H1 (cell line): ENCODE measurements at regions not wholly inside any gene's neighbourhood (a gene's known extent, or its start where the extent isn't known, plus 50 kb on each side); places are given as distances from the start of the nearest gene placed in this dataset.

Source experiments
- CTCF ChIA-PET: fragments of 300-600 bp; sonication (Branson Sonifier 250); formaldehyde crosslinking; loops from one replicate; lab custom pipeline; 2021; ENCODE audit not compliant: partially characterized antibody; lab: Charles Lee
- POLR2A ChIA-PET: fragments of 300-600 bp; sonication (Branson Sonifier 250); formaldehyde crosslinking; loops from one replicate; lab custom pipeline; 2021; ENCODE audit warnings: inconsistent platforms; ENCODE audit not compliant: partially characterized antibody; lab: Charles Lee
- DNase-seq, 2 experiments: peaks; one replicate each; pipeline versions ENCODE4 v3.0.0 to v3.0.0-alpha.2; 2010 to 2022; ENCODE audit warnings: low spot score in 2 of 2, low read depth in 1 of 2, mixed read lengths in 1 of 2
- FAIRE-seq: peaks from 2 replicates; lab custom pipeline; 2011; peaks lifted over from hg19 to GRCh38; lab: Jason Lieb, UNC
- H2AFZ ChIP-seq: 2 replicates; pipeline ENCODE4 v1.8.1; 2012; ENCODE audit warnings: low read length, inconsistent platforms
- H2AK5ac ChIP-seq: 2 replicates; pipeline ENCODE4 v1.6.1; 2013; ENCODE audit warnings: low read depth, low read length
- H2BK120ac ChIP-seq: replicated peaks from 2 replicates; pipeline ENCODE3; 2013; ENCODE audit warnings: low read depth, low read length, inconsistent platforms
- H2BK12ac ChIP-seq: 2 replicates; pipeline ENCODE4 v1.6.1; 2013; ENCODE audit warnings: low read depth, low read length
- H2BK15ac ChIP-seq: 2 replicates; pipeline ENCODE4 v1.6.1; 2013; ENCODE audit warnings: low read length
- H2BK20ac ChIP-seq: 2 replicates; pipeline ENCODE4 v1.6.1; 2013; ENCODE audit warnings: low read length
- H2BK5ac ChIP-seq: 2 replicates; pipeline ENCODE4 v1.6.1; 2013; ENCODE audit warnings: low read depth, low read length
- H3K14ac ChIP-seq: 2 replicates; pipeline ENCODE4 v1.6.1; 2013; ENCODE audit warnings: inconsistent platforms; ENCODE audit not compliant: insufficient read length
- H3K18ac ChIP-seq: 2 replicates; pipeline ENCODE4 v1.6.1; 2013; ENCODE audit warnings: low read length; ENCODE audit errors: extremely low read depth
- H3K23ac ChIP-seq: 2 replicates; pipeline ENCODE4 v1.6.1; 2013; ENCODE audit warnings: inconsistent platforms; ENCODE audit not compliant: insufficient read length
- H3K23me2 ChIP-seq: 2 replicates; pipeline ENCODE4 v1.6.1; 2013; ENCODE audit warnings: low read depth, low read length
- H3K27ac ChIP-seq: 2 replicates; pipeline ENCODE4 v1.6.1; 2011; ENCODE audit warnings: low read depth, low read length, inconsistent platforms
- H3K27me3 ChIP-seq, 4 experiments: replicated peaks in 1 of 4; 1 replicate in 1 of 4; 2 replicates in 3 of 4; pipeline versions ENCODE4 v1.6.1 to v1.8.1; 2011 to 2013; ENCODE audit warnings: low read length in 3 of 4, mild to moderate bottlenecking in 3 of 4, inconsistent platforms in 2 of 4, mixed read lengths in 2 of 4, moderate library complexity in 1 of 4; ENCODE audit not compliant: control insufficient read depth in 3 of 4, insufficient read depth in 3 of 4; ENCODE audit errors: extremely low read depth in 1 of 4
- H3K36me3 ChIP-seq, 4 experiments: 2 replicates each; pipeline versions ENCODE4 v1.6.1 to v1.8.1; 2011 to 2013; ENCODE audit warnings: mild to moderate bottlenecking in 4 of 4, low read length in 3 of 4, moderate library complexity in 2 of 4, control low read depth in 1 of 4, inconsistent platforms in 1 of 4; ENCODE audit not compliant: insufficient read depth in 4 of 4, control insufficient read depth in 2 of 4
- H3K4ac ChIP-seq: replicated peaks from 2 replicates; pipeline ENCODE3; 2013; ENCODE audit warnings: low read length, low read depth, mixed read lengths, inconsistent platforms; ENCODE audit not compliant: insufficient read length
- H3K4me1 ChIP-seq, 4 experiments: replicated peaks in 1 of 4; 1 replicate in 1 of 4; 2 replicates in 3 of 4; pipeline versions ENCODE4 v1.6.1 to v1.8.1; 2011 to 2013; ENCODE audit warnings: low read length in 3 of 4, inconsistent platforms in 2 of 4, mixed read lengths in 1 of 4; ENCODE audit not compliant: insufficient read depth in 4 of 4, control insufficient read depth in 3 of 4
- H3K4me2 ChIP-seq, 2 experiments: 2 replicates each; pipeline versions ENCODE4 v1.6.1 to v1.8.1; 2011 to 2013; ENCODE audit warnings: low read depth in 2 of 2, low read length in 2 of 2, control low read depth in 1 of 2, inconsistent platforms in 1 of 2, mild to moderate bottlenecking in 1 of 2; ENCODE audit not compliant: insufficient read depth in 1 of 2
- H3K4me3 ChIP-seq, 4 experiments: fragments of 200-600, 300-600 bp in 1 of 4; sonication (generic), shearing (Covaris generic), sonication (Bioruptor Twin) in 1 of 4; 2 replicates each; pipeline versions ENCODE4 v1.5.1 to v1.8.1; 2011 to 2016; ENCODE audit warnings: low read length in 4 of 4, low read depth in 3 of 4, control low read depth in 2 of 4, inconsistent platforms in 2 of 4, mild to moderate bottlenecking in 2 of 4, mixed read lengths in 1 of 4, moderate library complexity in 1 of 4; ENCODE audit not compliant: insufficient read depth in 2 of 4; ENCODE audit errors: extremely low read depth in 1 of 4
- H3K56ac ChIP-seq: replicated peaks from 2 replicates; pipeline ENCODE3; 2013; ENCODE audit warnings: low read depth, mild to moderate bottlenecking, mixed read lengths, low read length, inconsistent platforms; ENCODE audit not compliant: insufficient read length
- H3K79me1 ChIP-seq: 2 replicates; pipeline ENCODE4 v1.6.1; 2013; ENCODE audit warnings: low read depth, low read length, control low read depth
- H3K79me2 ChIP-seq, 2 experiments: 2 replicates each; pipeline versions ENCODE4 v1.6.1 to v1.8.1; 2012 to 2013; ENCODE audit warnings: low read length in 2 of 2, mild to moderate bottlenecking in 2 of 2, inconsistent platforms in 1 of 2; ENCODE audit not compliant: insufficient read depth in 2 of 2, control insufficient read depth in 1 of 2
- H3K9ac ChIP-seq, 4 experiments: replicated peaks in 1 of 4; 1 replicate in 1 of 4; 2 replicates in 3 of 4; pipeline versions ENCODE4 v1.6.1 to v1.8.1; 2011 to 2013; ENCODE audit warnings: low read depth in 3 of 4, low read length in 3 of 4, control low read depth in 2 of 4, mild to moderate bottlenecking in 2 of 4, moderate library complexity in 2 of 4, inconsistent platforms in 1 of 4; ENCODE audit errors: extremely low read depth in 1 of 4
- H3K9me3 ChIP-seq, 2 experiments: 2 replicates each; pipeline versions ENCODE4 v1.6.1 to v1.8.1; 2012 to 2013; ENCODE audit warnings: mild to moderate bottlenecking in 2 of 2, moderate library complexity in 2 of 2, control low read depth in 1 of 2, inconsistent platforms in 1 of 2, low read depth in 1 of 2, low read length in 1 of 2, mixed read lengths in 1 of 2; ENCODE audit not compliant: insufficient read depth in 2 of 2
- H4K20me1 ChIP-seq, 2 experiments: replicated peaks in 1 of 2; 2 replicates each; pipeline versions ENCODE3 to v1.8.1; 2011 to 2013; ENCODE audit warnings: inconsistent platforms in 2 of 2, low read length in 2 of 2, mild to moderate bottlenecking in 1 of 2; ENCODE audit not compliant: insufficient read depth in 2 of 2, control insufficient read depth in 1 of 2
- H4K5ac ChIP-seq: 2 replicates; pipeline ENCODE4 v1.6.1; 2013; ENCODE audit warnings: low read length, low read depth, mixed read lengths, inconsistent platforms; ENCODE audit not compliant: insufficient read length
- H4K8ac ChIP-seq: 2 replicates; pipeline ENCODE4 v1.8.0; 2013; ENCODE audit warnings: mild to moderate bottlenecking, moderate library complexity, low read length, inconsistent platforms; ENCODE audit not compliant: insufficient read depth; ENCODE audit errors: extremely low read depth
- H4K91ac ChIP-seq: replicated peaks from 2 replicates; pipeline ENCODE3; 2013; ENCODE audit warnings: low read length, mixed read lengths, inconsistent platforms; ENCODE audit not compliant: insufficient read length
- ATF2 ChIP-seq: IDR thresholded peaks from 2 replicates; pipeline ENCODE4 v1.6.1; 2012; ENCODE audit warnings: low read length, inconsistent platforms
- BACH1 ChIP-seq: IDR thresholded peaks from 2 replicates; pipeline ENCODE4 v1.6.1; 2012; ENCODE audit warnings: low read length, improper control_type of control experiment
- BCL11A ChIP-seq, 2 experiments: IDR thresholded peaks; one replicate each; pipeline ENCODE4 v1.6.1; 2011; ENCODE audit warnings: low read depth in 2 of 2, low read length in 2 of 2, mild to moderate bottlenecking in 2 of 2
- JUN ChIP-seq: IDR thresholded peaks from 2 replicates; pipeline ENCODE4 v1.6.1; 2011; ENCODE audit warnings: low read depth, mild to moderate bottlenecking, improper control_type of control experiment, low read length
- KDM1A ChIP-seq: fragments of 200-600, 300-600 bp; sonication (generic); IDR thresholded peaks from 2 replicates; pipeline ENCODE4 v1.7.1; 2016; ENCODE audit warnings: mild to moderate bottlenecking, low read length, borderline replicate concordance
- NRF1 ChIP-seq: IDR thresholded peaks from 2 replicates; pipeline ENCODE4 v1.6.1; 2011; ENCODE audit warnings: mild to moderate bottlenecking, low read depth, low read length, improper control_type of control experiment
- RAD21 ChIP-seq, 2 experiments: IDR thresholded peaks in 1 of 2; conservative IDR thresholded peaks in 1 of 2; 2 replicates each; pipeline ENCODE4 v1.6.1; 2011; ENCODE audit warnings: low read depth in 2 of 2, low read length in 2 of 2, improper control_type of control experiment in 1 of 2, inconsistent platforms in 1 of 2, mild to moderate bottlenecking in 1 of 2, moderate library complexity in 1 of 2
- RXRA ChIP-seq: IDR thresholded peaks from 2 replicates; pipeline ENCODE4 v1.6.1; 2011; ENCODE audit warnings: low read depth, mild to moderate bottlenecking, low read length, moderate library complexity; ENCODE audit not compliant: insufficient read depth
- SIRT6 ChIP-seq: IDR thresholded peaks from one replicate; pipeline ENCODE4 v1.7.1; 2012; ENCODE audit warnings: low read length, inconsistent platforms
- TCF12 ChIP-seq: IDR thresholded peaks from 2 replicates; pipeline ENCODE4 v1.6.1; 2011; ENCODE audit warnings: low read depth, mild to moderate bottlenecking, low read length
- TEAD4 ChIP-seq: IDR thresholded peaks from 2 replicates; pipeline ENCODE4 v1.6.1; 2012; ENCODE audit warnings: low read depth, low read length, inconsistent platforms, mixed read lengths
- WGBS, 2 experiments: shearing (Covaris generic) in 1 of 2; methylation state at CpG; one replicate each; pipeline versions ENCODE4 v1.1.6 to v1.1.7; 2013 to 2015; ENCODE audit warnings: low lambda C conversion rate in 2 of 2, mixed read lengths in 2 of 2, inconsistent platforms in 1 of 2, low coverage in 1 of 2, missing lambda C conversion rate in 1 of 2; ENCODE audit not compliant: insufficient replicate concordance in 2 of 2, insufficient coverage in 1 of 2, insufficient read length in 1 of 2; ENCODE audit errors: extremely low coverage in 1 of 2, missing lambda C conversion rate in 1 of 2; 5-methylcytosine and 5-hydroxymethylcytosine counted together

GRCh38 chrX:109793191-109793590, 60.1 kb upstream of the ACSL4 start:
- H2BK5ac ChIP-seq = no peak overlapping the region
- no peak overlapping the region for H3K27ac ChIP-seq
- H4K91ac ChIP-seq = no peak overlapping the region
- no peak overlapping the region for H3K4ac ChIP-seq
- no peak overlapping the region for H3K4me3 ChIP-seq
- no peak overlapping the region for H2BK12ac ChIP-seq
- FAIRE-seq (no peak), DNase-seq (no peak)
- no peaks in the 10 kb centered on the region for H3K79me2 ChIP-seq
- H3K56ac ChIP-seq = no peak overlapping the region
- H3K18ac ChIP-seq = no peak overlapping the region
- no peaks in the 10 kb centered on the region for H3K4me1 ChIP-seq
- H3K79me1 ChIP-seq = no peaks in the 10 kb centered on the region
- WGBS, 2 experiments = 74% methylated on average over 2 of the region's 2 CpGs; no CpG with 5 or more reads in 1 of the 2 experiments
- no peak overlapping the region for H2BK15ac ChIP-seq
- H2BK20ac ChIP-seq = no peak overlapping the region
- H3K23ac ChIP-seq = no peak overlapping the region
- H3K36me3 ChIP-seq = no peaks in the 10 kb centered on the region
- H2AK5ac ChIP-seq = no peak overlapping the region
- H3K9me3 ChIP-seq = no peaks in the 10 kb centered on the region
- H4K5ac ChIP-seq = no peak overlapping the region
- H3K14ac ChIP-seq = no peak overlapping the region
- H4K8ac ChIP-seq = no peak overlapping the region
- H3K23me2 ChIP-seq = no peaks in the 10 kb centered on the region
- H4K20me1 ChIP-seq = no peaks in the 10 kb centered on the region
- ChIA-PET POLR2A (no interaction called here), CTCF (no interaction called here)
- no peak overlapping the region for H2BK120ac ChIP-seq
- no peak overlapping the region for H3K4me2 ChIP-seq
- H3K9ac ChIP-seq = no peak overlapping the region
- no peaks in the 10 kb centered on the region for H3K27me3 ChIP-seq
- no peak overlapping the region for H2AFZ ChIP-seq
- no peak for TF ChIP-seq NRF1
- no peak for TF ChIP-seq JUN
- TF ChIP-seq RAD21 (IDR thresholded peaks at IDR 0.05 in 1 of 2, conservative IDR thresholded peaks at IDR 0.05 in 1 of 2; ENCODE audit: low read depth in 2 of 2, low read length in 2 of 2) = no peak
- TF ChIP-seq TCF12 = no peak
- no peak for TF ChIP-seq SIRT6
- no peak for TF ChIP-seq KDM1A
- TF ChIP-seq BACH1 = no peak
- TF ChIP-seq TEAD4 = no peak
- no peak for TF ChIP-seq RXRA
- TF ChIP-seq ATF2 = no peak
- TF ChIP-seq BCL11A (IDR thresholded peaks at IDR 0.05; ENCODE audit: low read depth in 2 of 2, low read length in 2 of 2) = no peak
